HG03378 (cell line): ENCODE measurements at regions not wholly inside any gene's neighbourhood (a gene's known extent, or its start where the extent isn't known, plus 50 kb on each side); places are given as distances from the start of the nearest gene placed in this dataset.
"Not testable (repeated sequence)": the region's sequence is repeated elsewhere in the genome, so short reads cannot be mapped to it uniquely, and the experiment has no call there.

ENCODE experiments used
- ATAC-seq: cut with Tn5 transposase; IDR thresholded peaks from one replicate; pipeline ENCODE4 v1.9.1; 2021; ENCODE audit warnings: mild to moderate bottlenecking, moderate library complexity; ENCODE audit not compliant: unreplicated experiment

- ATAC-seq = no peak
Measured at GRCh38 chr3:36175916-36176461, 204.3 kb upstream of the STAC start.

GRCh38 chr3:36178018-36178417, 202.3 kb upstream of the STAC start:
- no peak for ATAC-seq

GRCh38 chr3:36182024-36182423, 198.3 kb upstream of the STAC start:
- no peak for ATAC-seq

- ATAC-seq = not testable (repeated sequence)
Measured at GRCh38 chr3:36187197-36187596, 193.1 kb upstream of the STAC start.

- no peak for ATAC-seq
Measured at GRCh38 chr3:36192901-36193300, 187.4 kb upstream of the STAC start.

GRCh38 chr3:36193448-36193847, 186.9 kb upstream of the STAC start:
- no peak for ATAC-seq

GRCh38 chr3:36196058-36196457, 184.2 kb upstream of the STAC start:
- no peak for ATAC-seq

- ATAC-seq = no peak
Measured at GRCh38 chr3:36197151-36197550, 183.2 kb upstream of the STAC start.

GRCh38 chr3:36201546-36201945, 178.8 kb upstream of the STAC start:
- no peak for ATAC-seq

GRCh38 chr3:36206956-36207580, 173.2 kb upstream of the STAC start:
- ATAC-seq = no peak

- ATAC-seq = peak; percentile 43
Measured at GRCh38 chr3:36210840-36211651, 169.3 kb upstream of the STAC start.

- ATAC-seq = peak; percentile 16
Measured at GRCh38 chr3:36211652-36211999, 168.7 kb upstream of the STAC start.

- ATAC-seq = no peak
Measured at GRCh38 chr3:36212251-36212650, 168.1 kb upstream of the STAC start.

- no peak for ATAC-seq
Measured at GRCh38 chr3:36214460-36214859, 165.8 kb upstream of the STAC start.

- ATAC-seq = no peak
Measured at GRCh38 chr3:36215241-36215640, 165.1 kb upstream of the STAC start.

GRCh38 chr3:36219398-36219797, 160.9 kb upstream of the STAC start:
- ATAC-seq = no peak

GRCh38 chr3:36220173-36220572, 160.1 kb upstream of the STAC start:
- no peak for ATAC-seq

- ATAC-seq = no peak
Measured at GRCh38 chr3:36221975-36222374, 158.3 kb upstream of the STAC start.

GRCh38 chr3:36227980-36228379, 152.3 kb upstream of the STAC start:
- ATAC-seq = no peak

- ATAC-seq = no peak
Measured at GRCh38 chr3:36229496-36229895, 150.8 kb upstream of the STAC start.

GRCh38 chr3:36232797-36233489, 147.4 kb upstream of the STAC start:
- no peak for ATAC-seq

GRCh38 chr3:36244728-36245127, 135.6 kb upstream of the STAC start:
- ATAC-seq = no peak
